ENCODE measurements at regions not wholly inside any gene's neighbourhood (a gene's known extent, or its start where the extent isn't known, plus 50 kb on each side); places are given as distances from the start of the nearest gene placed in this dataset.
"Not testable (repeated sequence)": the region's sequence is repeated elsewhere in the genome, so short reads cannot be mapped to it uniquely, and the experiment has no call there.

DNA sequence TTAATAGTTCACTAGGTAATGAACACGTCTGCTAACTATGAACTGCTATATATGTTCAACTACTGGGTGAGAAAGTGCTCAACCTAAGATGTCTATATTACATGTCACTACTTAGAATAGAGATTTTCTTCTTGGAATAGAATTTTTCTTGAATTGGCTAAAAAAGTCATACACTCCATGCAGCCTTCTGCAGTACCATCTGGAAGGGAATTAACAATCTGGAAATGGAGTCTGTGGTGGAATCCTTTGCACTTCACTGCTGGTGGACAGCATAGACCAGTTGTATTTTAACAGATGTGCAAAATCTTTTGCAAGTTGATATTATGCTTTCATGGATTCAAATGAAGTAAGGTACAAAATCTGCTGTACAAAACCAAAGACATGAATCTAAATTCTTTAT is 799.6 kb downstream of the KCNJ3 start:
- no peaks in the 10 kb centered on the region for H3K27me3 ChIP-seq
- no peaks in the 10 kb centered on the region for H3K36me3 ChIP-seq
- DNase-seq = no peak
- TF ChIP-seq POLR2A (IDR thresholded peaks at IDR 0.05) = no peak
- TF ChIP-seq, protein P1, sequence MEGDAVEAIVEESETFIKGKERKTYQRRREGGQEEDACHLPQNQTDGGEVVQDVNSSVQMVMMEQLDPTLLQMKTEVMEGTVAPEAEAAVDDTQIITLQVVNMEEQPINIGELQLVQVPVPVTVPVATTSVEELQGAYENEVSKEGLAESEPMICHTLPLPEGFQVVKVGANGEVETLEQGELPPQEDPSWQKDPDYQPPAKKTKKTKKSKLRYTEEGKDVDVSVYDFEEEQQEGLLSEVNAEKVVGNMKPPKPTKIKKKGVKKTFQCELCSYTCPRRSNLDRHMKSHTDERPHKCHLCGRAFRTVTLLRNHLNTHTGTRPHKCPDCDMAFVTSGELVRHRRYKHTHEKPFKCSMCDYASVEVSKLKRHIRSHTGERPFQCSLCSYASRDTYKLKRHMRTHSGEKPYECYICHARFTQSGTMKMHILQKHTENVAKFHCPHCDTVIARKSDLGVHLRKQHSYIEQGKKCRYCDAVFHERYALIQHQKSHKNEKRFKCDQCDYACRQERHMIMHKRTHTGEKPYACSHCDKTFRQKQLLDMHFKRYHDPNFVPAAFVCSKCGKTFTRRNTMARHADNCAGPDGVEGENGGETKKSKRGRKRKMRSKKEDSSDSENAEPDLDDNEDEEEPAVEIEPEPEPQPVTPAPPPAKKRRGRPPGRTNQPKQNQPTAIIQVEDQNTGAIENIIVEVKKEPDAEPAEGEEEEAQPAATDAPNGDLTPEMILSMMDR (IDR thresholded peaks at IDR 0.05) = no peak
- no peaks in the 10 kb centered on the region for H3K4me1 ChIP-seq
- H3K9me3 ChIP-seq = no peaks in the 10 kb centered on the region
- no peak overlapping the region for H3K4me3 ChIP-seq
- no peak overlapping the region for H3K27ac ChIP-seq

DNA sequence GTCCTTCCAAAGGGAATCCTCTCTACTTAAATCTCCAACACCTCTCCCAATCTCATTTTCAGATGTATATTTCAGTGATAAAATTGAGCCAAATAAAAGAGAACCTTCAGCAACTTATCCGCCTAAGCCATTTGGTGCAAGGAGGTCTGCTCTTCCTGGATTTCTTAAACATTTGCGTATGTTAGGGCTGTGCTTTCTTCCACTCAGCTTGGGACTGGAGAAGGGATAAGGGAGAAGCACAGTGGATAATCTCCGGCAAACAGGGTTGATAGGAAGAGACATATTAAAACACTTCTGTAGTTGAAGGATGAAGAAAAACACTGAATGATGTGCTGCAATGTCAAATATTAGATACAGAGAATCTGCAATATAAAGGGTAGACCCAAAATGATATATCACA is 796.2 kb downstream of the KCNJ3 start:
- TF ChIP-seq, protein P1 (IDR thresholded peaks at IDR 0.05) = no peak
- no peak for TF ChIP-seq POLR2A (IDR thresholded peaks at IDR 0.05)
- no peaks in the 10 kb centered on the region for H3K36me3 ChIP-seq
- no peak overlapping the region for H3K4me3 ChIP-seq
- no peaks in the 10 kb centered on the region for H3K4me1 ChIP-seq
- no peak overlapping the region for H3K27ac ChIP-seq
- no peaks in the 10 kb centered on the region for H3K27me3 ChIP-seq
- no peak for DNase-seq
- no peaks in the 10 kb centered on the region for H3K9me3 ChIP-seq

DNA sequence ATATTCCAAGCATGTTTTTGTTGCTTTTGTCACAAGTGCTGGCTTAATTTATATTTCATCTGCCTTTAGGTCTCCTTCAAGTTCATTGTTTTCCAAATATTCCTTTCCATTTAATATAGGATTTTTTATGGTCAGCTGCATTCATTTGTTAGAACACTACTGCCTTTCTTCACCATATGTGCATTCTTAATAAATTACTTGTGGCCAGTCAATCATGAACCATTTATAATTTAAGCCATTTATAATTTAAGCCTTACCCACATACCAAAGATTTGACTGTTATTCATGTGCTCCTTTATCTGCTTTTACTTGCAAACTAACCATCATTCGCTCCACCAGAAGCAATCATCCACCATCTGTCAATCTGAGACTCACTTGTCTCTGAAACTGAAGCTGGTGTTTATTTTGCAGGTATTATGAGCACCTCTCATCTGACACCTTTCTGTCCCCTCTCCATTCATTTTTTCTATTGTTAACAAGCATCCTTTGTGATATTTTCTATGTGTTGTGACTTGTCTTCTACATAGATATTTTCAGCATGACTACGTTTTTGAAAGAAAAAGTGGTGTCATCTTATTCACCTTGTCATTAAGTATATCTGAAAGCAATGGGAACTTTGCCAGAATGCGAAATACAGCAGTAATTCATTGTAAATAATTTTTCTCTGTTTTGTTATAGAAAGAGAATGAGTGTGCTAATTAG is 786.8 kb downstream of the KCNJ3 start:
- TF ChIP-seq POLR2A (IDR thresholded peaks at IDR 0.05) = no peak
- TF ChIP-seq, protein P1 (IDR thresholded peaks at IDR 0.05) = no peak

DNA sequence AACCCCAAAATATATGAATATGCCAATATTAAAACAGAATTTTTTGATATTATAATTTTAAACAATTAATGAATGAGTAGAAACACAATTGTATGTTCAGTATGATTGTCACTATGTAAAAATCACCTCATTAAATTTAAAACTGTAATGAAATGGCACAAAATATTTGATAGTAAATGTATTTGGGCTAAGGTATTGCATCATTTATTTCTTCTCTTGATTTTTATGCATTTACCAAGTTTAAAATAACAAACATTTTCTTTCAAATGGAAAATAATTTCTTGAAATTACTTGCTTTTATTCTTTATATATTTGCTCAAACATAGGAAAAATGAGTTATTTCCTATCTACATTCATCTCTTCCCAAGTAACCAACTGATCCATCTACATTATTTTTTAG is 782.6 kb downstream of the KCNJ3 start:
- Histone ChIP-seq H3K27me3 (no peaks in the 10 kb centered on the region), H3K4me1 (no peaks in the 10 kb centered on the region), H3K9me3 (no peaks in the 10 kb centered on the region), H3K4me3 (no peak overlapping the region), H3K36me3 (no peaks in the 10 kb centered on the region), H3K27ac (no peak overlapping the region)
- DNase-seq = no peak
- TF ChIP-seq POLR2A (IDR thresholded peaks at IDR 0.05) = no peak
- TF ChIP-seq, protein P1 (IDR thresholded peaks at IDR 0.05) = no peak

More for the DNA sequence above, 786.8 kb downstream of the KCNJ3 start:
- no peak for DNase-seq
- H3K27me3 ChIP-seq = no peaks in the 10 kb centered on the region
- H3K9me3 ChIP-seq = no peaks in the 10 kb centered on the region
- H3K4me3 ChIP-seq = no peak overlapping the region
- no peaks in the 10 kb centered on the region for H3K36me3 ChIP-seq
- no peaks in the 10 kb centered on the region for H3K4me1 ChIP-seq
- H3K27ac ChIP-seq = no peak overlapping the region

DNA sequence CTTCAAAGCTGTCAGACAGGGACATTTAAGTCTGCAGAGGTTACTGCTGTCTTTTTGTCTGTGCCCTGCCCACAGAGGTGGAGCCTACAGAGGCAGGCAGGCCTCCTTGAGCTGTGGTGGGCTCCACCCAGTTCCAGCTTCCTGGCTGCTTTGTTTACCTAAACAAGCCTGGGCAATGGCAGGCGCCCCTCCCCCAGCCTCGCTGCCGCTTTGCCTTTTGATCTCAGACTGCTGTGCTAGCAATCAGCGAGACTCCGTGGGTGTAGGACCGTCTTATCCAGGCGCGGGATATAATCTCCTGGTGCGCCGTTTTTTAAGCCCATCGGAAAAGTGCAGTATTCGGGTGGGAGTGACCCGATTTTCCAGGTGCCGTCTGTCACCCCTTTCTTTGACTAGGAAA is 773.5 kb downstream of the KCNJ3 start:
- not testable (repeated sequence) for H3K27me3 ChIP-seq, H3K4me3 ChIP-seq, H3K9me3 ChIP-seq, H3K4me1 ChIP-seq, H3K27ac ChIP-seq, H3K36me3 ChIP-seq, DNase-seq

DNA sequence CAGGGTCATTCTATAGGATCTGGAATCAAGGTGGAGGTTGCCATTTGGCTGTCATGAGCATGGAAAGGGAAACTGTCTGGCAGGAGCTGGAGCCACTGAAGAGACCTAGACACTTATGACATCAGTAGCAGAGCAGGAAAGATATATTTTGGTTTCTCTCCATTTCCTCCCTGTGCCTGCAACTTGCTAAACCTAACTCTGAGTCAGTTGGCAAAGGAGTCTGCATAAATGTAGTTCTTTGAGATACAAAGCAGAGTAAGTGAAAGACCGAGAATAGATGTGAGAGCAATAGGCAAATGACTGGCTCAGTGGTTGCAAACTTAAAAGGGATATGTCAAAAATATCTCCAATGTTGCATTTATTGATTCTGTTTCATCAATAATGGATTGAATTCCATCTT is 757.7 kb downstream of the KCNJ3 start:
- Histone ChIP-seq H3K36me3 (no peaks in the 10 kb centered on the region), H3K27me3 (no peaks in the 10 kb centered on the region), H3K4me3 (no peak overlapping the region), H3K4me1 (no peaks in the 10 kb centered on the region), H3K9me3 (no peaks in the 10 kb centered on the region), H3K27ac (no peak overlapping the region)
- no peak for TF ChIP-seq POLR2A (IDR thresholded peaks at IDR 0.05)
- TF ChIP-seq, protein P1 (IDR thresholded peaks at IDR 0.05) = no peak
- no peak for DNase-seq

Data from Peyer's patch (tissue), 4 donors.